IMR-90 (cell line): ENCODE measurements at regions not wholly inside any gene's neighbourhood (a gene's known extent, or its start where the extent isn't known, plus 50 kb on each side); places are given as distances from the start of the nearest gene placed in this dataset.

ENCODE experiments used
- ATAC-seq: fragments of 200-7000 bp; cut with Tn5 transposase; 2 replicates; pipeline ENCODE4 v1.9.1; 2020; ENCODE audit warnings: low read depth, mild to moderate bottlenecking, moderate library complexity
- BruUV-seq: library from RNA; stranded (reverse); fragments of 400-500 nt; replicated peaks from 2 replicates; lab custom pipeline; 2021; lab: Mats Ljungman, UMichigan
- CTCF ChIA-PET: fragments of 300-600 bp; formaldehyde crosslinking; extraction: SDS; loops from one replicate; lab custom pipeline; 2021; ENCODE audit warnings: antibody characterized with exemption; lab: Yijun Ruan, JAX
- POLR2A ChIA-PET: fragments of 300-600 bp; sonication (Branson Sonifier 250); formaldehyde crosslinking; loops from one replicate; lab custom pipeline; 2022; ENCODE audit warnings: antibody characterized with exemption; ENCODE audit not compliant: unreplicated experiment; lab: Charles Lee
- DNase-seq: peaks from one replicate; pipeline ENCODE4 v3.0.0; 2013
- H2AFZ ChIP-seq: replicated peaks from 2 replicates; pipeline ENCODE3; 2013; ENCODE audit warnings: low read length, mild to moderate bottlenecking; ENCODE audit not compliant: poor library complexity
- H2AK5ac ChIP-seq: 2 replicates; pipeline ENCODE4 v1.6.1; 2013; ENCODE audit warnings: low read depth, low read length, inconsistent platforms
- H2AK9ac ChIP-seq: replicated peaks from 2 replicates; pipeline ENCODE3; 2013; ENCODE audit warnings: mild to moderate bottlenecking, low read depth, low read length, moderate library complexity; ENCODE audit not compliant: poor library complexity
- H2BK120ac ChIP-seq: 2 replicates; pipeline ENCODE4 v1.6.1; 2013; ENCODE audit warnings: low read depth, low read length, inconsistent platforms
- H2BK15ac ChIP-seq: 3 replicates; pipeline ENCODE4 v1.6.1; 2013; ENCODE audit warnings: low read depth, low read length, inconsistent platforms
- H2BK20ac ChIP-seq: 2 replicates; pipeline ENCODE4 v1.6.1; 2013; ENCODE audit warnings: low read depth, mild to moderate bottlenecking, inconsistent platforms, low read length, moderate library complexity
- H2BK5ac ChIP-seq: 2 replicates; pipeline ENCODE4 v1.6.1; 2013; ENCODE audit warnings: mild to moderate bottlenecking, low read depth, low read length, inconsistent platforms; ENCODE audit not compliant: poor library complexity, severe bottlenecking
- H3K14ac ChIP-seq: replicated peaks from 2 replicates; pipeline ENCODE4 v1.6.1; 2013; ENCODE audit warnings: low read depth, low read length, inconsistent platforms
- H3K18ac ChIP-seq: 2 replicates; pipeline ENCODE4 v1.6.1; 2013; ENCODE audit warnings: low read depth, low read length, control low read depth
- H3K23ac ChIP-seq: 2 replicates; pipeline ENCODE4 v1.6.1; 2013; ENCODE audit warnings: low read depth, low read length, inconsistent platforms
- H3K27ac ChIP-seq: 2 replicates; pipeline ENCODE4 v1.5.1; 2013; ENCODE audit warnings: mild to moderate bottlenecking, control low read depth, low read length; ENCODE audit not compliant: insufficient read depth
- H3K27me3 ChIP-seq: 2 replicates; pipeline ENCODE4 v1.6.1; 2013; ENCODE audit warnings: low read length; ENCODE audit not compliant: control insufficient read depth, insufficient read depth
- H3K36me3 ChIP-seq: 2 replicates; pipeline ENCODE4 v1.6.1; 2013; ENCODE audit warnings: low read length, mixed read lengths; ENCODE audit not compliant: control insufficient read depth, insufficient read depth
- H3K4ac ChIP-seq: 2 replicates; pipeline ENCODE4 v1.6.1; 2013; ENCODE audit warnings: low read depth, low read length, inconsistent platforms
- H3K4me1 ChIP-seq: 2 replicates; pipeline ENCODE4 v1.6.1; 2013; ENCODE audit warnings: low read length, mixed read lengths; ENCODE audit not compliant: control insufficient read depth, insufficient read depth
- H3K4me2 ChIP-seq: 2 replicates; pipeline ENCODE4 v1.6.1; 2013; ENCODE audit warnings: low read depth, mild to moderate bottlenecking, control low read depth, low read length, moderate library complexity
- H3K4me3 ChIP-seq: 2 replicates; pipeline ENCODE4 v1.5.1; 2013; ENCODE audit warnings: low read depth, mild to moderate bottlenecking, control low read depth, low read length, moderate library complexity; ENCODE audit not compliant: insufficient read depth
- H3K56ac ChIP-seq: 2 replicates; pipeline ENCODE4 v1.6.1; 2013; ENCODE audit warnings: low read length, inconsistent platforms; ENCODE audit not compliant: insufficient read depth; ENCODE audit errors: extremely low read depth
- H3K79me1 ChIP-seq, 2 experiments: 2 replicates each; pipeline ENCODE4 v1.6.1; 2013; ENCODE audit warnings: low read length in 2 of 2, inconsistent platforms in 1 of 2, low read depth in 1 of 2
- H3K9ac ChIP-seq: 2 replicates; pipeline ENCODE4 v1.6.1; 2013; ENCODE audit warnings: low read depth, low read length, control low read depth
- H3K9me1 ChIP-seq: 2 replicates; pipeline ENCODE4 v1.6.1; 2013; ENCODE audit warnings: low read length, inconsistent platforms; ENCODE audit not compliant: insufficient read depth
- H3K9me3 ChIP-seq: 2 replicates; pipeline ENCODE4 v1.6.1; 2013; ENCODE audit warnings: low read length; ENCODE audit not compliant: control insufficient read depth, insufficient read depth
- H4K20me1 ChIP-seq: 2 replicates; pipeline ENCODE4 v1.6.1; 2013; ENCODE audit warnings: low read length, inconsistent platforms; ENCODE audit not compliant: insufficient read depth
- H4K5ac ChIP-seq: 2 replicates; pipeline ENCODE4 v1.6.1; 2013; ENCODE audit warnings: mild to moderate bottlenecking, low read depth, low read length, control low read depth
- H4K8ac ChIP-seq, 2 experiments: 2 replicates each; pipeline ENCODE4 v1.6.1; 2013; ENCODE audit warnings: low read depth in 2 of 2, low read length in 2 of 2, control low read depth in 1 of 2, inconsistent platforms in 1 of 2
- H4K91ac ChIP-seq: 2 replicates; pipeline ENCODE4 v1.6.1; 2013; ENCODE audit warnings: low read depth, low read length, inconsistent platforms; ENCODE audit not compliant: insufficient read depth
- BHLHE40 ChIP-seq: fragments of 150-350 bp; IDR thresholded peaks from 2 replicates; pipeline ENCODE4 v1.6.1; 2016; ENCODE audit warnings: mild to moderate bottlenecking, low read depth, low read length
- CEBPB ChIP-seq: IDR thresholded peaks from 2 replicates; pipeline ENCODE4 v1.6.1; 2012; ENCODE audit warnings: low read depth, low read length, improper control_type of control experiment
- CHD1 ChIP-seq: IDR thresholded peaks from 2 replicates; pipeline ENCODE4 v1.6.1; 2012; ENCODE audit warnings: low read depth, low read length, improper control_type of control experiment
- ELK1 ChIP-seq: fragments of 150-350 bp; IDR thresholded peaks from 2 replicates; pipeline ENCODE4 v1.6.1; 2016; ENCODE audit warnings: low read depth, mild to moderate bottlenecking, low read length, moderate library complexity, borderline replicate concordance
- FOS ChIP-seq: fragments of 150-350 bp; IDR thresholded peaks from 2 replicates; pipeline ENCODE4 v1.6.1; 2016; ENCODE audit warnings: low read depth, low read length
- MAZ ChIP-seq: IDR thresholded peaks from 2 replicates; pipeline ENCODE4 v1.6.1; 2012; ENCODE audit warnings: low read depth, mild to moderate bottlenecking, low read length, improper control_type of control experiment, moderate library complexity, borderline replicate concordance
- NFE2L2 ChIP-seq: fragments of 150-350 bp; IDR thresholded peaks from 2 replicates; pipeline ENCODE4 v1.6.1; 2016; ENCODE audit warnings: low read depth, mild to moderate bottlenecking, low read length
- RAD21 ChIP-seq: IDR thresholded peaks from 2 replicates; pipeline ENCODE4 v1.6.1; 2012; ENCODE audit warnings: low read length, improper control_type of control experiment
- RCOR1 ChIP-seq: IDR thresholded peaks from 2 replicates; pipeline ENCODE4 v1.6.1; 2012; ENCODE audit warnings: mild to moderate bottlenecking, low read length, improper control_type of control experiment; ENCODE audit not compliant: insufficient replicate concordance
- RFX5 ChIP-seq: IDR thresholded peaks from 2 replicates; pipeline ENCODE4 v1.8.0; 2012; ENCODE audit warnings: low read depth, mild to moderate bottlenecking, low read length, moderate library complexity
- SMC3 ChIP-seq: fragments of 150-350 bp; IDR thresholded peaks from 2 replicates; pipeline ENCODE4 v1.6.1; 2016; ENCODE audit warnings: low read depth, mild to moderate bottlenecking, antibody characterized with exemption, low read length, moderate library complexity
- WGBS, 2 experiments: methylation state at CpG; one replicate each; pipeline versions ENCODE4 v1.1.5 to v1.1.7; 2013; ENCODE audit warnings: missing lambda C conversion rate in 2 of 2; ENCODE audit not compliant: insufficient read length in 1 of 2; ENCODE audit errors: extremely low coverage in 2 of 2; 5-methylcytosine and 5-hydroxymethylcytosine counted together
- dilution Hi-C: fragments of 300-500 bp; cut with HindIII; formaldehyde crosslinking; loops from one replicate; pipeline ENCODE4 v1.14.3; 2018; ENCODE audit warnings: low sequenced_read_pairs; ENCODE audit not compliant: unreplicated experiment
- in situ Hi-C: fragments of 300-500 bp; cut with MboI; formaldehyde crosslinking; loops from 3 replicates; pipeline ENCODE4 v1.14.3; 2019; ENCODE audit warnings: low sequenced_read_pairs, inconsistent platforms, mixed read lengths
- intact Hi-C: fragments of 100-400 bp; cut with micrococcal nuclease; formaldehyde crosslinking; loops from 2 replicates; pipeline ENCODE4 v1.10.0; 2022
- TF ChIP-seq, protein P1 (sequence below): conservative IDR thresholded peaks from 2 replicates; pipeline ENCODE4 v1.5.1; 2012; ENCODE audit warnings: mild to moderate bottlenecking, low read depth, low read length, improper control_type of control experiment

DNA sequence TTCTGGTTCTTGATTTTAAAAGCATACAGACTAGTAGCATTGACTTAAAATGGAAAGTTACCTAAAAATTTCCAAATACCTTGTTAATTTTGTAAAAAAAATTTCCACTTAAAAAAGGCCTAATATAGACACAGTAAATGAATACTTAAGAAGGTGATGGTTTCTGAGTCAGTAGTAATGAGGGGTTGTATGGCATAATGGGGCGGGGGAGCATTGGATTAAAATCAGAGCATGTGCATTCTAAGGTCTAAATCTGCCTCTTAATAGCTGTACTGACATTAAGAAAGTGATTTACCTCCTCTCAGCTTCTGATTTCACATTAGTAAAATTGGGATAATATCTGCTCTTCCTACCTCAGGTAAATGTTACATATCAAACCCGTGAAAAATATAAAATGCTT is 446.5 kb downstream of the AASDHPPT start:
- Histone ChIP-seq H3K27ac (no peak overlapping the region), H3K9ac (no peak overlapping the region), H3K23ac (no peak overlapping the region), H3K9me3 (no peaks in the 10 kb centered on the region), H3K56ac (no peak overlapping the region), H4K5ac (no peak overlapping the region), H3K4me3 (no peak overlapping the region), H3K4me1 (no peaks in the 10 kb centered on the region), H2AFZ (no peak overlapping the region), H4K20me1 (no peaks in the 10 kb centered on the region), H2BK5ac (no peak overlapping the region), H2BK15ac (no peak overlapping the region), H2AK5ac (no peak overlapping the region), H2BK120ac (no peak overlapping the region), H3K18ac (no peak overlapping the region), H3K36me3 (no peaks in the 10 kb centered on the region), H3K4ac (no peak overlapping the region), H3K27me3 (no peaks in the 10 kb centered on the region), H3K4me2 (no peak overlapping the region), H4K91ac (no peak overlapping the region), H3K79me1 (no peaks in the 10 kb centered on the region), H3K9me1 (no peaks in the 10 kb centered on the region), H4K8ac (no peak overlapping the region), H2BK20ac (no peak overlapping the region), H2AK9ac (no peak overlapping the region), H3K14ac (no peak overlapping the region)
- in situ Hi-C loops = no loop called here
- no TSS peak for BruUV-seq
- intact Hi-C loops = no loop called here
- TF ChIP-seq CHD1 (no peak), BHLHE40 (no peak), RFX5 (no peak), ELK1 (no peak), CEBPB (no peak), MAZ (no peak), RAD21 (no peak), RCOR1 (no peak), SMC3 (no peak), FOS (no peak), NFE2L2 (no peak)
- TF ChIP-seq, protein P1, sequence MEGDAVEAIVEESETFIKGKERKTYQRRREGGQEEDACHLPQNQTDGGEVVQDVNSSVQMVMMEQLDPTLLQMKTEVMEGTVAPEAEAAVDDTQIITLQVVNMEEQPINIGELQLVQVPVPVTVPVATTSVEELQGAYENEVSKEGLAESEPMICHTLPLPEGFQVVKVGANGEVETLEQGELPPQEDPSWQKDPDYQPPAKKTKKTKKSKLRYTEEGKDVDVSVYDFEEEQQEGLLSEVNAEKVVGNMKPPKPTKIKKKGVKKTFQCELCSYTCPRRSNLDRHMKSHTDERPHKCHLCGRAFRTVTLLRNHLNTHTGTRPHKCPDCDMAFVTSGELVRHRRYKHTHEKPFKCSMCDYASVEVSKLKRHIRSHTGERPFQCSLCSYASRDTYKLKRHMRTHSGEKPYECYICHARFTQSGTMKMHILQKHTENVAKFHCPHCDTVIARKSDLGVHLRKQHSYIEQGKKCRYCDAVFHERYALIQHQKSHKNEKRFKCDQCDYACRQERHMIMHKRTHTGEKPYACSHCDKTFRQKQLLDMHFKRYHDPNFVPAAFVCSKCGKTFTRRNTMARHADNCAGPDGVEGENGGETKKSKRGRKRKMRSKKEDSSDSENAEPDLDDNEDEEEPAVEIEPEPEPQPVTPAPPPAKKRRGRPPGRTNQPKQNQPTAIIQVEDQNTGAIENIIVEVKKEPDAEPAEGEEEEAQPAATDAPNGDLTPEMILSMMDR = no peak
- ChIA-PET POLR2A (no interaction called here), CTCF (interaction anchor here (0.7 to 1.1 kb wide), 2 partner anchors 41 to 1594 kb away, joined by 3 read pairs; no protein-coding TSS in a partner anchor)
- ATAC-seq = no peak
- dilution Hi-C loops = no loop called here
- DNase-seq = no peak
- no CpG with 5 or more reads among the region's 2 CpGs for WGBS, 2 experiments
